NCI-H524 treated with DMSO at 0.1 percent for 48 hours (cell line): ENCODE measurements at regions not wholly inside any gene's neighbourhood (a gene's known extent, or its start where the extent isn't known, plus 50 kb on each side); places are given as distances from the start of the nearest gene placed in this dataset.
"Not testable (repeated sequence)": the region's sequence is repeated elsewhere in the genome, so short reads cannot be mapped to it uniquely, and the experiment has no call there.

Source experiments
- DNase-seq: peaks from one replicate; lab custom pipeline; 2025; lab: John Stamatoyannopoulos, UW

GRCh38 chr12:75705749-75706711 is 194.6 kb upstream of the KRR1 start:
- DNase-seq: no peak

- DNase-seq: no peak
These were observed 193.3 kb upstream of the KRR1 start for GRCh38 chr12:75704664-75705063.

- no peak for DNase-seq
These were observed 192.8 kb upstream of the KRR1 start for GRCh38 chr12:75704208-75704607.

- no peak for DNase-seq
These were observed 191.7 kb upstream of the KRR1 start for GRCh38 chr12:75703131-75703530.

GRCh38 chr12:75702477-75703093 is 191.2 kb upstream of the KRR1 start:
- no peak for DNase-seq

- DNase-seq: no peak
These were observed 190.4 kb upstream of the KRR1 start for GRCh38 chr12:75701859-75702258.

- no peak for DNase-seq
These were observed 188.5 kb upstream of the KRR1 start for GRCh38 chr12:75699728-75700496.

- DNase-seq: no peak
These were observed 187.8 kb upstream of the KRR1 start for GRCh38 chr12:75699251-75699650.

- DNase-seq: no peak
These were observed 186.6 kb upstream of the KRR1 start for GRCh38 chr12:75698052-75698451.

GRCh38 chr12:75695926-75696325 is 184.5 kb upstream of the KRR1 start:
- DNase-seq: no peak

- DNase-seq: no peak
These were observed 183.3 kb upstream of the KRR1 start for GRCh38 chr12:75694534-75695268.

GRCh38 chr12:75692876-75693275 is 181.5 kb upstream of the KRR1 start:
- DNase-seq: no peak

- no peak for DNase-seq
These were observed 179.0 kb upstream of the KRR1 start for GRCh38 chr12:75690296-75690955.

GRCh38 chr12:75686233-75686632 is 174.8 kb upstream of the KRR1 start:
- not testable (repeated sequence) for DNase-seq

- peak; percentile 25 for DNase-seq
These were observed 174.3 kb upstream of the KRR1 start for GRCh38 chr12:75685617-75686225.

GRCh38 chr12:75684678-75685616 is 173.5 kb upstream of the KRR1 start:
- peak; percentile 25 for DNase-seq

GRCh38 chr12:75683995-75684586 is 172.7 kb upstream of the KRR1 start:
- DNase-seq: not testable (repeated sequence)

- DNase-seq: no peak
These were observed 171.8 kb upstream of the KRR1 start for GRCh38 chr12:75683220-75683619.

- DNase-seq: no peak
These were observed 166.1 kb upstream of the KRR1 start for GRCh38 chr12:75677522-75677921.
